ENCODE measurements at regions not wholly inside any gene's neighbourhood (a gene's known extent, or its start where the extent isn't known, plus 50 kb on each side); places are given as distances from the start of the nearest gene placed in this dataset.
A peak's percentile ranks its signal among the peaks of the same experiment; 100 is the strongest.

GRCh38 chrX:10759141-10759799 lies 138.9 kb upstream of the MID1 start:
- no peak for DNase-seq
- TF ChIP-seq POLR2A (IDR thresholded peaks at IDR 0.05): no peak
- TF ChIP-seq, protein P1, sequence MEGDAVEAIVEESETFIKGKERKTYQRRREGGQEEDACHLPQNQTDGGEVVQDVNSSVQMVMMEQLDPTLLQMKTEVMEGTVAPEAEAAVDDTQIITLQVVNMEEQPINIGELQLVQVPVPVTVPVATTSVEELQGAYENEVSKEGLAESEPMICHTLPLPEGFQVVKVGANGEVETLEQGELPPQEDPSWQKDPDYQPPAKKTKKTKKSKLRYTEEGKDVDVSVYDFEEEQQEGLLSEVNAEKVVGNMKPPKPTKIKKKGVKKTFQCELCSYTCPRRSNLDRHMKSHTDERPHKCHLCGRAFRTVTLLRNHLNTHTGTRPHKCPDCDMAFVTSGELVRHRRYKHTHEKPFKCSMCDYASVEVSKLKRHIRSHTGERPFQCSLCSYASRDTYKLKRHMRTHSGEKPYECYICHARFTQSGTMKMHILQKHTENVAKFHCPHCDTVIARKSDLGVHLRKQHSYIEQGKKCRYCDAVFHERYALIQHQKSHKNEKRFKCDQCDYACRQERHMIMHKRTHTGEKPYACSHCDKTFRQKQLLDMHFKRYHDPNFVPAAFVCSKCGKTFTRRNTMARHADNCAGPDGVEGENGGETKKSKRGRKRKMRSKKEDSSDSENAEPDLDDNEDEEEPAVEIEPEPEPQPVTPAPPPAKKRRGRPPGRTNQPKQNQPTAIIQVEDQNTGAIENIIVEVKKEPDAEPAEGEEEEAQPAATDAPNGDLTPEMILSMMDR (IDR thresholded peaks at IDR 0.05): no peak
- Histone ChIP-seq H3K27ac (no peak overlapping the region), H3K4me1 (no peaks in the 10 kb centered on the region), H3K36me3 (no peaks in the 10 kb centered on the region), H3K9me3 (no peaks in the 10 kb centered on the region), H3K27me3 (no peaks in the 10 kb centered on the region), H3K4me3 (no peak overlapping the region)

DNA sequence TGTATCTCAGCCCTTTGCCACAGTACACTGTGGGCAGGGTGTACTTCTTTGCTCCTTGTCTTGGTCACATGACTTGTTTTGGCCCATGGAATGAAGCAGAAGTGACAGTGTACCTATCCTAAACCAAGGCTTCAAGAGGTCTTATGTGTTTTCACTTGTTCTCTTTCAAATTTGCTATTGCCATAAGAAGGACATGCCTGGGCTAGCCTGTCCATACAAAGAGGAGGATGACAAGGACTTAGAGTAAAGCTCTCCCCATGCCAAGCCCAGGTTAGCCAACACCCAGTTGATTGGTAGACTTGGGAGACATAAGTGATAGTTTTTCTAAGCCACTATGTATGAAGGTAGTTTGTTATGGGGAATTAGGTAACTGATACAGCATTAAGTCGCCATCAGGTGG lies 141.1 kb upstream of the MID1 start:
- TF ChIP-seq POLR2A (IDR thresholded peaks at IDR 0.05): no peak
- TF ChIP-seq, protein P1 (IDR thresholded peaks at IDR 0.05): no peak
- DNase-seq: no peak
- Histone ChIP-seq H3K9me3 (no peaks in the 10 kb centered on the region), H3K27ac (no peak overlapping the region), H3K4me1 (no peaks in the 10 kb centered on the region), H3K36me3 (no peaks in the 10 kb centered on the region), H3K4me3 (no peak overlapping the region), H3K27me3 (no peaks in the 10 kb centered on the region)

DNA sequence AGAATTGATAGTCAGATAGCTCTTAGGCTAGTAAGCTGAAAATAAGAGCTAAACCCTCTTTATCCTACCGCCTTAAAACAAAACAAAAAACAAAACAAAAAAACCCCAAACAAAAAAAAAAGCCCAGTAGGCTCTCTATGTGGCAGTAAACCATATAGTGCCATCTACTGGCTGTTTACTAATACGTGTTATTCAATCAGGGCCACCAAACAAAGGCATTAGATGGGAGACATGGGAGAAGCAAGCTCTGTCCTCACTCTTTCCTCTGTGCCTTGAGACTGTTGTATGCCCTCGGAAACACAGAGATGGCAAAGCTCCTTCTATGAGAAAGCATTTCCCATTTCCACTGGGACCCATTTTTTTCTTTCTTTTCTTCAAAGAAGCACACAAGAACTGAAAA lies 148.8 kb upstream of the MID1 start:
- no peaks in the 10 kb centered on the region for H3K9me3 ChIP-seq
- no peaks in the 10 kb centered on the region for H3K4me1 ChIP-seq
- no peak overlapping the region for H3K27ac ChIP-seq
- no peaks in the 10 kb centered on the region for H3K27me3 ChIP-seq
- no peak overlapping the region for H3K4me3 ChIP-seq
- no peaks in the 10 kb centered on the region for H3K36me3 ChIP-seq
- TF ChIP-seq, protein P1 (IDR thresholded peaks at IDR 0.05): peak in 4 of 6 experiments; percentile 5 to 32 (median 18)
- no peak for TF ChIP-seq POLR2A (IDR thresholded peaks at IDR 0.05)
- DNase-seq: no peak

DNA sequence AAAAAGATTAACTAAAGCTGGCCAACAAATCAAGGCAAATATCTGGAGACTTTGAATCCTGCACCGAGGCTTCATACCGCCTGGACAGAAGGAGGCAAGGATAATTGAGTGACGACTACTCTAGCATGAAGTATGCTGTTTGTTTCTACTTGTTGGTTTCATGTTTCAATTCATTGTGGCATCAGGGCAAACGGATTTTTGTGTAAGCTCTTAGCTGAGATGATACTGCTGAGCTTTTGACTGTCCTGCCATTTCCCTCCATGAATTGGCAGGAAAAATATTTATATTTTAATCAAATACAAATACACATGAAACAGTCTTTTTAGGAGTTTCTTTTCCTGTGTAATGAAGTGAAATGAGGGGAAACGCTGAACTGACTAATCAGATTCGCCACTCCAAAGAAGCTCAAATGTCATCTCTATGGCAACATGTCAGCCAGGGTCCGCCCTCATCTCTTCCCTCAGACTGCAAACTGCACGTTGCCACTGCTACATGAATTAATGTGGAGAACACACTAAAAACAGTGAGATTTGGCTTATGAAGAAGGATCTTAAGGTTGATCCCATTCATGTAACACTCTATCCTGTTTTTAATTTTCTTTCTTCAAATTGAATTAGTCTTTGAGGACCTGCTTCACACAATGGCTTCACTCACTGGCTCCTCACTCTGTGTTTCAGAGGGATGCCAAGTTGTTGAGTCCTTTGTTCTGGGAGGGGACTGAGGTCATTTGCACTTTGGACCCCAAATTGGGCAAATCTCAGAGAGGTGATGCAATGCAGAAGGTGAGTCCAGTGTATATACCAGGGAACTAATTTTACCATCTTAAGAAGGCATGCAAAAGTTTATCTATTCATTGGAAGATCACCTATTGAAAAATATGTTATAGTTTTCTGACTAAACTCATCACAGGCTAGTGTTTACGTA lies 149.6 kb upstream of the MID1 start:
- H3K4me3 ChIP-seq: no peak overlapping the region
- H3K36me3 ChIP-seq: no peaks in the 10 kb centered on the region
- DNase-seq: no peak
- H3K27ac ChIP-seq: no peak overlapping the region
- TF ChIP-seq, protein P1 (IDR thresholded peaks at IDR 0.05): no peak
- TF ChIP-seq POLR2A (IDR thresholded peaks at IDR 0.05): no peak
- no peaks in the 10 kb centered on the region for H3K4me1 ChIP-seq
- no peaks in the 10 kb centered on the region for H3K9me3 ChIP-seq
- H3K27me3 ChIP-seq: no peaks in the 10 kb centered on the region

GRCh38 chrX:10773318-10773717 lies 152.9 kb upstream of the MID1 start:
- TF ChIP-seq, protein P1 (IDR thresholded peaks at IDR 0.05): no peak
- TF ChIP-seq POLR2A (IDR thresholded peaks at IDR 0.05): no peak
- no peak for DNase-seq
- Histone ChIP-seq H3K27me3 (no peaks in the 10 kb centered on the region), H3K4me1 (no peaks in the 10 kb centered on the region), H3K9me3 (no peaks in the 10 kb centered on the region), H3K27ac (no peak overlapping the region), H3K4me3 (no peak overlapping the region), H3K36me3 (no peaks in the 10 kb centered on the region)
